Ecto neural progenitor cell (in vitro differentiated cells): ENCODE measurements at regions not wholly inside any gene's neighbourhood (a gene's known extent, or its start where the extent isn't known, plus 50 kb on each side); places are given as distances from the start of the nearest gene placed in this dataset.
A peak's percentile ranks its signal among the peaks of the same experiment; 100 is the strongest.
"Not testable (repeated sequence)": the region's sequence is repeated elsewhere in the genome, so short reads cannot be mapped to it uniquely, and the experiment has no call there.

ENCODE experiments used
- DNase-seq: peaks from one replicate; pipeline ENCODE4 v3.0.0-alpha.2; 2018; ENCODE audit warnings: low spot score

DNA sequence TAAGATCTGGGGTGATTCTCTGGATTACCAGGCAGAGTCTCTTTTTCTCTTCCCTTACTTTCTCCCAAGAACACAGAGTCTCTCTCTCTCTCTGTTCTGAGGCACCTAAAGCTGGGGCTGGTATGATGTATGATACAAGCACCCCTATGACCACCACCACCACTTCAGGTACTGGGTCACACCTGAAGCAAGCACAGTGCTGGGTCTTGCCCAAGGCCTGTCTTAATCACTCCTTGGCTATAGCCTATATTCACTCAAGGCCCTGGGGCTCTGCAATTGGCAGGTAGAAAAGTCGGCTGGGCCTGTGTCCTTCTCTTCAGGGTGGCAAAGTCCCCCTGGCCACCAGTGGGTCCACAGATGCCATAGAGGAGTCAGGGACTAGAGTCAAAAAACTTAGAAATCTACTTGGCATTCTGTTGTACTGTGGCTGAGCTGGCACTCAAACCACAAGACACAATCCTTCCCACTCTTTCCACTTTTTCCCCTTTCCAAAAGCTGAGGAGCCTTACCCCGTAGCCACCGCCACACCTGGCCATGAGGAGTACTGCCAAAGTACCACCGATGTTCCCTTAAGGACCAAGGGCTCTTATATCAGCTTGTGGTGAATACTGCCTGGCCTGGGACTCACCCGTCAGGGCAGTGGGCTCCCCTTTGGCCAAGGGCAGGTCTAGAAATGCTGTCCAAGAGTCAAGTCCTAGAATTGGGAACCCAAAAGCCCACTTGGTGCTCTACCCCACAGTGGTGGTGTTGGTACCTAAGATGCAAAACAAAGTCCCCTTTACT lies 159.2 kb downstream of the POTEM start:
- not testable (repeated sequence) for DNase-seq

DNA sequence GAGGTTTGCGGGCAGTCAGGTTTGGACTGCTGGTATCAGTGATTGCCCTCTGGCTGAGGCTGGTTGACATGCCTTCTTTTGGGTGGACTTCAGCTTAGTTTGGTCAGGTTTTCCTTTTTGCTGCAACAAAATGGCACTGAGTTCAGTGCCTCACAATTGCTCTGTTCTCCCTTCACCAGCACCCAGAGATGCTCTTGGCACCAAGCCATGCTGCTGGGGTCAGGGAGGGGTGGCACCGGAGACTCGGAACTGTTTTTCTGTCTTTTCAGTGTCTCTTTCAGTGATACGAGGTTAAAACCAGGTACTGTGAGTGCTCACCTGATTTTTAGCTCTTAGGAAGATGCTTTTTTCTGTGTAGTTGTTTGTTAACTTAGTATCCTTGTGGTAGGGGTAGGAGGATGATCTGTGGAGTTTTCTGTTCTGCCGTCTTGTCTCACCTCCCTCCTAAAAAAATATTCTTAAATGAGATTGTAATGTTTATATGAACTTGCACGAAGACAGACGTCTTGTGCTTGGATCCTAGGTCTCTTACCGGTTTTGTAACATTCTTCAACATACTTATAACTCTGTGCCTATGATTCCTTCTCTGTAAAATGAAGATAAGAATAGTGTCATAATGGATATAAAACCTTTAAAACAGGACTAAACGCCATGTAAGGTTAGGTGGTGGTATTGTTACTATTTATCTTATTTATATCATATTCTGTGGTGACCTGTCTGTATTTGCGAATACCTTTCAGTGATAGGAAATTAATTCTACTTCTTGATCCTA lies 160.6 kb downstream of the POTEM start:
- not testable (repeated sequence) for DNase-seq

- DNase-seq: not testable (repeated sequence)
These were observed 164.3 kb downstream of the POTEM start for GRCh38 chr14:19131553-19131952.

DNA sequence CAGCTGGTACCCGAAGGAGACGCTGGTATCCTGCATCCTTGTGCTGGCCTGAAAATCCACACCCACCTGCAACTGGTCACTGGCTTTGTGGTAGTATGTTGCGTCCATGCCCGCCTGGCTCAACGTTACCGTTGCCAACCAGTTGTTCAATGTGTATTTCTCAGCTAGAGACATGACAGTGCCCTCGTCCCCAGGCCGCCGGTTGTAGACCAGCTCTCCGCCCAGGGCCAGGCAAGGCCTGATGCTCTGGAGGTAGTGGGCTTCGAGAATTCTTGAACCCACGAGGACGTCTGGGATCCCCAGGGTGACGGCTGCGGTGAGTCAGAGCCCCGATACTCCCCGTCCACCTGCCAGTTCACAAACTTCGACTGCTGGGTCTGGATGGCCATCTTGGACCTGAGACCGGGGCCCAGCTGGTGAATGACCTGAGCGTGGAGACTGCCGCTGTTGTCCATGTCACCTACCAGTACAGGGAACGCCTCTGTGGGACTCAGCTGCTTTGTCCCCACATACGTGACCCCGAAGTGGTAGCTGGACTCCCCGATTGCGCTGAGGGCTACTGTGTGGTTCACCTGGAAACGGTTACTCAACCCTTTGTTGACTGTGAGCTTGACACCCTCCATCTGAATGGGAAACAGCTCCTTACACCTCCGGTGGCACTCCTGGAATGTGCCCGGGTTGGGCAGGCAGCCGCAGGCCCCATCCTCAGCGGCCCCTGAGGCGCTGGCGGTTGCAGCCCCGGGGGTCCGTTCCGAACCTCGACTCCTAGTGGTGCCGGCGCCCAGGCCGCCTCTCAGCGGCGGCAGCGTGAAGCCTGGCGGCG lies 165.0 kb downstream of the POTEM start:
- DNase-seq: not testable (repeated sequence)

DNA sequence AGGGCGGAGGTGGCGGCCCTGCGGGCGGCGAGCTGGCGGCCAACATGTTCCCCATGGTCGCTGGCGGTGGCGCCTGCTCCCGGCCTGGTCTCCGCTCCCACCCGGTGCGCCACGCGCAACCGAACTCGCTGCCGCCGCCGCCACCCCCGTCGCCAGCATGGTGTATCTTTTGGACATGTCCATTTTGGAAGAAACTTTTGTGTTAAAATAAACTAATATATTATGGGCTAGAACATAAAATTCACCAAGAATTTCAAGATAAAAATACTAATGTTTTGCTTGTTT lies 165.5 kb downstream of the POTEM start:
- DNase-seq: not testable (repeated sequence)

DNA sequence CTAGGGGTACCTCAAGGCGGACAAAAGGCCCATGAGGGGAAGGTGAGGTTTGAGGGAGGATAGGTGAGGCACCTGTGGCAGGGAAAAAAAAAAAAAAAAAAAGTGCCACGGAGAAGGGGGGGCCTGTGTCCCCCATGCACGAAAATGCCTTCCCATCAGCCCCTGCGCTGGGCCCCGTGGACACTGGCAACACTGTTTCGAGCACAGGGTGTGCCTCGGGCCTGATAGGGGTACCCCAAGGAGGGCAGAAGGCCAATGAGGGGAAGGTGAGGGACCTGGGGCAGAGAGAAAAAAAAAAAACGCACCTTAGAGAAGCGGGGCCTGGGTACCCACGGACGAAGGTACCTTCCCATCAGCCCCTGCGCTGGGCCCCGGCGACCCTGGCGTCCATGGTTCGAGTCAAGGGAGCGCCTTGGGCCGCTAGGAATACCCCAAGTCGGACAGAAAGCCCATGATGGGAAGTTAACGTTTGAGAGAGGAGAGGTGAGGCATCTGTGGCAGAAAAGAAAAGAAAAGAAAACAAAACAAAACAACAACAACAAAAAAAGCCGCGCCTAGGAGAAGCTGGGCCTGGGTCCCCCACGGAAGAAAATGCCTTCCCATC lies 190.0 kb downstream of the POTEM start:
- not testable (repeated sequence) for DNase-seq

GRCh38 chr14:19158012-19158411 lies 190.8 kb downstream of the POTEM start:
- DNase-seq: not testable (repeated sequence)

DNA sequence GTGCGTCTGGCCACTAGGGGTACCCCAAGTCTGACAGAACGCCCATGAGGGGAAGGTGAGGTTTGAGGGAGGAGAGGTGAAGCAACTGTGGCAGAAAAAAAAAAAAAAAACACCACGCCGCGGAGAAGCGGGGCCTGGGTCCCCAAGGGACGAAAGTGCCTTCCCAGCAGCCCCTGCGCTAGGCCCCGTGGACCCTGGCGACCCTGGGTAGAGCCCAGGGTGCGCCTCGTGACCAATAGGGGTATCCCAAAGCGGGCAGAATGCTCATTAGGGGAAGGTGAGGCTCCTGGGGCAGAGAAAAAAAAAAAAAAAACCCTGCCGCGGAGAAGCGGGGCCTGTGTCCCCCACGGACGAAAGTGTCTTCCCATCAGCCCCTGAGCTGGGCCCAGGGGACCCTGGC lies 191.4 kb downstream of the POTEM start:
- DNase-seq: not testable (repeated sequence)

GRCh38 chr14:19159003-19159625 lies 191.9 kb downstream of the POTEM start:
- not testable (repeated sequence) for DNase-seq

- not testable (repeated sequence) for DNase-seq
These were observed 193.1 kb downstream of the POTEM start for GRCh38 chr14:19160379-19160778.

DNA sequence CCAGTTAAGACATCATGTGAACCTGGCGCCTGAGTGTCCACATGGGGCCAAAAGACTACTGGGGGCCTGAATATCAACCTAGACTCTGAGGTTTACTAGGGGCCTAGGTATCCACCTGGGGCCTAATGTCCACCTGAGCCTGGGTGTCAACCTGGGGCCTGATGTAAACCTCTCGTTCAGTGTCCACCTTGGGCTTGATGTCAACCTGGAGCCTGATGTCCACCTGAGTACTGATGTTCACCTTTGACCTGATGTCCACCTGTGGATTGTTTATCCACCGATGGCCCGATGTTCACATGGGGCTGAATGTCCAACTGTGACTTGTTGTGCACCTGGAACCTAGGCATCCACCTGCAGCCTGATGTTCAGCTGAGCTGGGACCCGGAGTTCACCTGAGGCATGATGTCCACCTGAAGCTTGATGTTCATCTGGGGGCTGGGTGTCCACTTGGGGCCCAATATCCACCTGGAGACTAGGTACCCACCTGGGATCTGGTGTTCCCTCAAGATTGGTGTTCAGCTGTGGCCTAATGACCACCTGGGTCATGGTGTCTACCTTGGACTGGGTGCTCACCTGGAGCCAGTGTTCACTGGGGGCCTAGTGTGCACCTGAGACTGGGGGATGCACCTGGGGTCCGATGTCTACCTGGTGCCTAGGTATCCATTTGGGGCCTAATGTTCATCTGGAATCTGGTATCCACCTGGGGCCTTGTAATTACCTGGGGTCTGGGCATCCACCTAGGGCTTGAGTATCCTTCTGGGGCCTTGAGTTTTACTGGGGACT lies 194.2 kb downstream of the POTEM start:
- peak; percentile 36 for DNase-seq

DNA sequence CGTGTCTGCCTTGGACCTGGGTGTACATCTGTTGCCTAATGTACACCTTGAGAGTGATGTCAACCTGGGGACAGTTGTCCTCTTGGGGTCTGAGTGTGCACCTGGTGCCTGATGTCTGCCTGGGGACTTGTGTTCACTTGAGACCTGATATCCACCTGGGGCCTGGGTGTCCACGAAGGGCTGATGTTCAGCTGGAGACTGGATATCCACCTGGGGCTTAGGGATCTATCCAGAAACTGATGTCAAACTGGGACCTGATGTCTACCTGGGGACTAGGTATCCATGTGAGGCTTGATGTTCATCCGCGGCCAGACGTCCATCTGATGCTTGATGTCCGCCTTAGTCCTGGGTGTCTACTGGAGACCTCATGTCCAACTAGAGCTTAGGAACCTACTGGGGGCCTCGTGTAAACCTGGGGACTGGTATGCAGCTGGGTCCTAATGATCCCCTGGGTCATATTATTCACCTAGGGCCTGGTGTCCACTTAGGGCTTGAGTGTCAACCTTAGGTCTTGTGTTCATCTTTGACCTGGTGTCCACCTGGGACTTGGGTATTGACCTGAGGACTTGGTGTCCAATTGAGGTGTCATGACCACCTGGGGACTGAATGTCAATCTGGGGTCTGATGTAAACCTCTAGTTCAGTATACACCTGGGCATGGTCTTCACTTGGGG lies 194.9 kb downstream of the POTEM start:
- not testable (repeated sequence) for DNase-seq

DNA sequence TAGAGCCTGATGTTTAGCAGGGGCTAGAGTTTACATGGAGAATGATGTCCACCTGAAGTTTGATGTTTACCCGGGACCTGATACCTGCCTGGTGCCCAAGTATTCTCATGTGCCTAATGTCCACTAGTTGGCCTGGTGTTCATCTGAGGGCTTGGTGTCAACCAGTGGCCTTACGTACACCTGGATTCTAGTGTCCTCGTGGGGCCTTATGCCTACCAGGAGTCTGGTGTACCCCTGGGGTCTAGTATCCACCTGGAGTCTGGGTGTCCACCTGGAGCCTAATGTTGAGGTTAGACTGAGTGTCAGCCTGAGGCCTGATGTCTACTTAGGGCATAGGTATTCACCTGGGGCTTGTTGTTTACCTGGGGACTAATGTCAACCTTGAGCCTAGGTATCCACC lies 195.7 kb downstream of the POTEM start:
- not testable (repeated sequence) for DNase-seq

GRCh38 chr14:19163891-19164290 lies 196.7 kb downstream of the POTEM start:
- DNase-seq: not testable (repeated sequence)

- DNase-seq: not testable (repeated sequence)
These were observed 197.2 kb downstream of the POTEM start for GRCh38 chr14:19164426-19164825.

- DNase-seq: not testable (repeated sequence)
These were observed 198.8 kb downstream of the POTEM start for GRCh38 chr14:19166056-19166455.

- DNase-seq: peak; percentile 39
These were observed 200.4 kb downstream of the POTEM start for GRCh38 chr14:19167454-19168190.

GRCh38 chr14:19168261-19168660 lies 201.0 kb downstream of the POTEM start:
- DNase-seq: not testable (repeated sequence)

DNA sequence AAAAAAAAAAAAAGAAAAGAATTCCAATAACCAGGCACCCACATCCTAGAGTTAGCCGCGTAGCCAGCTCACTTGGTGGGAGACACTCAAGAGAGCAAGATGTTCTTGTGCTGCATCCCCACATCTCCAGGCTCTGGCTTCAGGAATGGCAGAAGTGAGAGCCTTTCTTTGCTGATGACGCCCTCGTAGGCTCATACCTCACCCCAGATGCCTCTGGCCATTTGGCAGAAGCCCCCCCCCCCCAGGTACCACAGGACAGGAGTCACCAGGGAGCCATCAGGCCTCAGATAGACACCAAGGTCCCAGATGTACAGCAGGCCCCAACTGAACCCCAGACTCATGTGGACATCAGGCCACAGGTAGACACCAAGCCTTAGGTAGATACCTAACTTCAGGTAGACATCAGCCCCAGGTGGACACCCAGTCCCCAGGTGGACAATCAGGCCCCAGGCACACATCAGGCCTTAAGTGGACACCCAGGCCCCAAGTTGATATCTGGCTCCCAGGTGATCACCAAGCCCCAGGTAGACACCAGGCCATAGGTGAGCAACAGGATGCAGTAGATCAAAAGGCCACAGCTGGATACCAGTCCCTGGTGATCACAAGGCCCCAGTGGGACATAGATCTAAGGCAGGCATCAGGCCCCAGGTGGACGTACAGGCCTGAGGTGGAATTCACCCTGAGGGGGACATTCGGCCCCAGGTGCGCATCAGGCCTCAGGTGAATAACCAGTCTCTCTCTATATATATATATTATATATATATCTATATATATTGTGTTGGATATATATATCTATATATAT lies 202.5 kb downstream of the POTEM start:
- DNase-seq: not testable (repeated sequence)
